GM06990 (cell line): ENCODE measurements at regions not wholly inside any gene's neighbourhood (a gene's known extent, or its start where the extent isn't known, plus 50 kb on each side); places are given as distances from the start of the nearest gene placed in this dataset.

Source experiments
- DNase-seq: peaks from one replicate; pipeline ENCODE4 v3.0.0-alpha.2; 2011; ENCODE audit not compliant: insufficient read length; ENCODE audit errors: extremely low read depth
- H3K27me3 ChIP-seq: replicated peaks from 2 replicates; pipeline ENCODE4 v1.6.0; 2011; ENCODE audit warnings: low read length; ENCODE audit not compliant: control insufficient read depth, insufficient read depth
- H3K36me3 ChIP-seq: 2 replicates; pipeline ENCODE4 v1.5.1; 2011; ENCODE audit warnings: low read length; ENCODE audit not compliant: control insufficient read depth, insufficient read depth
- H3K4me3 ChIP-seq: replicated peaks from 2 replicates; pipeline ENCODE4 v1.5.1; 2011; ENCODE audit warnings: low read depth, mild to moderate bottlenecking, control low read depth, low read length
- TF ChIP-seq, protein P1 (sequence below): IDR thresholded peaks from 2 replicates; pipeline ENCODE4 v1.5.1; 2011; ENCODE audit warnings: low read length, control low read depth, mild to moderate bottlenecking, inconsistent platforms; ENCODE audit not compliant: insufficient read depth, poor library complexity, severe bottlenecking

GRCh38 chr6:72533606-72534005 is 88.3 kb upstream of the KCNQ5 start:
- no peak for DNase-seq
- H3K36me3 ChIP-seq: no peaks in the 10 kb centered on the region
- TF ChIP-seq, protein P1, sequence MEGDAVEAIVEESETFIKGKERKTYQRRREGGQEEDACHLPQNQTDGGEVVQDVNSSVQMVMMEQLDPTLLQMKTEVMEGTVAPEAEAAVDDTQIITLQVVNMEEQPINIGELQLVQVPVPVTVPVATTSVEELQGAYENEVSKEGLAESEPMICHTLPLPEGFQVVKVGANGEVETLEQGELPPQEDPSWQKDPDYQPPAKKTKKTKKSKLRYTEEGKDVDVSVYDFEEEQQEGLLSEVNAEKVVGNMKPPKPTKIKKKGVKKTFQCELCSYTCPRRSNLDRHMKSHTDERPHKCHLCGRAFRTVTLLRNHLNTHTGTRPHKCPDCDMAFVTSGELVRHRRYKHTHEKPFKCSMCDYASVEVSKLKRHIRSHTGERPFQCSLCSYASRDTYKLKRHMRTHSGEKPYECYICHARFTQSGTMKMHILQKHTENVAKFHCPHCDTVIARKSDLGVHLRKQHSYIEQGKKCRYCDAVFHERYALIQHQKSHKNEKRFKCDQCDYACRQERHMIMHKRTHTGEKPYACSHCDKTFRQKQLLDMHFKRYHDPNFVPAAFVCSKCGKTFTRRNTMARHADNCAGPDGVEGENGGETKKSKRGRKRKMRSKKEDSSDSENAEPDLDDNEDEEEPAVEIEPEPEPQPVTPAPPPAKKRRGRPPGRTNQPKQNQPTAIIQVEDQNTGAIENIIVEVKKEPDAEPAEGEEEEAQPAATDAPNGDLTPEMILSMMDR: no peak
- H3K4me3 ChIP-seq: no peak overlapping the region
- H3K27me3 ChIP-seq: no peaks in the 10 kb centered on the region; the same call in 1 of the 2 replicates

DNA sequence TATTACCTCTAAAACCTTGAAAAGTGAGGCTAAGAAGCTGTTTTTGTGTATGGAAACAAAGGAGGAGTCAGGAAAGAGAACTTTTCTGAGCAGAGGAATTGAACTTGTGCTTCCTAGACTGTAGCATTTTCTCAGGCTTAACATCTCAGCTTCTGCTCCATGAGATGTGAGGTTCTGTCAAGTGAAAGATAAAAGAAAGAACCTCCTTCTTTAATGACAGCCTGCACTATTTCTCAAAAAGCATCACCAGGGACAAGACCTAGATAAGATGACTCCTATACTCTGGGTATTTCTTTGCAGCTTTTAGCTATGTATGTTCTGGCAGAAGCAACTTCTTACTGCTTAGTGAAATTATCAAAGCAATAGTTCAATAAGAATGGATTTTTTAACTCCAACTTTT is 87.6 kb upstream of the KCNQ5 start:
- Histone ChIP-seq H3K4me3 (no peak overlapping the region), H3K36me3 (no peaks in the 10 kb centered on the region), H3K27me3 (no peaks in the 10 kb centered on the region; the same call in 1 of the 2 replicates)
- TF ChIP-seq, protein P1: no peak
- no peak for DNase-seq

DNA sequence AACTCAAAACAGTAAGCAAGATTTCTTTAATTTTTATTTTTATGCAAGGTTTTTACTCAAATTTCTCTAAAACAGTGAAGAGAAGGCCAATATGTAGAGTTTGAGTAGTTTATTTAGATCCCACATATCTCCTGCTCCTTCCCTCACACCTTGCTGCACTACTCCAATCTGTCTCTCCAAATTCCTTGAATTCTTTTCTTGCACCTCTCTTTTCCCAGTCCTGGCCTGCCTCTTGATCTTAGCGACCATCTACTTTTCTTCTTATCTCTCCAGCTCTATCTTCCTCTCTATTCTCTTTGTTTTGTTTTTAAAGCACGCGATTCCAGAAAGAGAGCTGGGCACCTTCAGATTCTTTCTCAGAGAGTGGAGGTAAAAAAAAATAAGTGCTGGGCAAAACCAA is 86.7 kb upstream of the KCNQ5 start:
- Histone ChIP-seq H3K4me3 (no peak overlapping the region), H3K27me3 (no peaks in the 10 kb centered on the region; the same call in 1 of the 2 replicates), H3K36me3 (no peaks in the 10 kb centered on the region)
- TF ChIP-seq, protein P1: no peak
- no peak for DNase-seq

GRCh38 chr6:72547020-72547419 is 74.8 kb upstream of the KCNQ5 start:
- no peak overlapping the region for H3K4me3 ChIP-seq
- no peaks in the 10 kb centered on the region for H3K36me3 ChIP-seq
- TF ChIP-seq, protein P1: no peak
- no peak for DNase-seq
- no peaks in the 10 kb centered on the region for H3K27me3 ChIP-seq

DNA sequence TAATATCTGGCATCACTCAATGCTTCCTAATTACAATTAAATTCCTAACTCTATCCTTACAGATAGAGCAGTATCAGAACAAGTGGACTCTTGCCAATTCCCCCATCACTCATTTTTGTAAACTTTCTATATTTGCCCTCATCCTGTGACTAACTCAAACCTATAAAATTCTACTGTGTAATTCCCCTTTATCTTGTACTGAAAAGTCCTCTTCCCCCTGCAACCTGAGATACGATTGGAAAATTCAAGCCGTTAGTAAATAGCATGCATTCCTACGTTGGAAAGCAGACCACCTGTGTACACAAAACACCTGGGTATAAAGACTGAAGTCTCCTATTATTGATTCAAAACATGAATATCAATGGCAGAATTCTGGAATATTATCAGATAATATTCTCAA is 70.4 kb upstream of the KCNQ5 start:
- Histone ChIP-seq H3K36me3 (no peaks in the 10 kb centered on the region), H3K4me3 (no peak overlapping the region), H3K27me3 (no peaks in the 10 kb centered on the region)
- TF ChIP-seq, protein P1: no peak
- no peak for DNase-seq

GRCh38 chr6:72552938-72553337 is 68.9 kb upstream of the KCNQ5 start:
- Histone ChIP-seq H3K36me3 (no peaks in the 10 kb centered on the region), H3K4me3 (no peak overlapping the region), H3K27me3 (no peaks in the 10 kb centered on the region)
- no peak for DNase-seq
- TF ChIP-seq, protein P1: no peak
